ENCODE measurements at regions not wholly inside any gene's neighbourhood (a gene's known extent, or its start where the extent isn't known, plus 50 kb on each side); places are given as distances from the start of the nearest gene placed in this dataset.

GRCh38 chr7:124324262-124324661, 291.4 kb upstream of the TMEM229A start:
- DNase-seq, result no peak

- DNase-seq, result no peak
These were observed 290.7 kb upstream of the TMEM229A start for GRCh38 chr7:124323597-124323996.

GRCh38 chr7:124322561-124322960, 289.7 kb upstream of the TMEM229A start:
- no peak for DNase-seq

- DNase-seq, result no peak
These were observed 286.0 kb upstream of the TMEM229A start for GRCh38 chr7:124318721-124319450.

- no peak for DNase-seq
These were observed 278.1 kb upstream of the TMEM229A start for GRCh38 chr7:124310934-124311390.

- DNase-seq, result no peak
These were observed 275.5 kb upstream of the TMEM229A start for GRCh38 chr7:124308384-124308783.

GRCh38 chr7:124295289-124295688, 262.4 kb upstream of the TMEM229A start:
- no peak for DNase-seq

- DNase-seq, result no peak
These were observed 252.1 kb upstream of the TMEM229A start for GRCh38 chr7:124284937-124285336.

- DNase-seq, result no peak
These were observed 243.2 kb upstream of the TMEM229A start for GRCh38 chr7:124276005-124276622.

GRCh38 chr7:124275411-124275810, 242.5 kb upstream of the TMEM229A start:
- DNase-seq, result no peak

- DNase-seq, result no peak
These were observed 236.9 kb upstream of the TMEM229A start for GRCh38 chr7:124269774-124270173.

- DNase-seq, result no peak
These were observed 234.3 kb upstream of the TMEM229A start for GRCh38 chr7:124267154-124267553.

GRCh38 chr7:124263232-124263827, 230.5 kb upstream of the TMEM229A start:
- no peak for DNase-seq

- no peak for DNase-seq
These were observed 228.8 kb upstream of the TMEM229A start for GRCh38 chr7:124261710-124262109.

GRCh38 chr7:124257638-124258308, 224.9 kb upstream of the TMEM229A start:
- no peak for DNase-seq

- DNase-seq, result no peak
These were observed 222.3 kb upstream of the TMEM229A start for GRCh38 chr7:124255041-124255655.

GRCh38 chr7:124254396-124254795, 221.5 kb upstream of the TMEM229A start:
- DNase-seq, result no peak

- DNase-seq, result no peak
These were observed 218.8 kb upstream of the TMEM229A start for GRCh38 chr7:124251636-124252035.

- no peak for DNase-seq
These were observed 217.6 kb upstream of the TMEM229A start for GRCh38 chr7:124250297-124251034.

GRCh38 chr7:124247691-124248090, 214.8 kb upstream of the TMEM229A start:
- DNase-seq, result no peak

- DNase-seq, result no peak
These were observed 213.5 kb upstream of the TMEM229A start for GRCh38 chr7:124246262-124246863.

Data from skin of body (tissue), 1 donor.